Keratinocyte (primary cell): ENCODE measurements at regions not wholly inside any gene's neighbourhood (a gene's known extent, or its start where the extent isn't known, plus 50 kb on each side); places are given as distances from the start of the nearest gene placed in this dataset.
"Not testable (repeated sequence)": the region's sequence is repeated elsewhere in the genome, so short reads cannot be mapped to it uniquely, and the experiment has no call there.

Experiments
- DNase-seq: peaks from one replicate; pipeline ENCODE4 v3.0.0-alpha.2; 2011; ENCODE audit warnings: low read depth, missing footprints, low spot score
- FAIRE-seq: peaks from 2 replicates; lab custom pipeline; 2011; peaks lifted over from hg19 to GRCh38; lab: Jason Lieb, UNC
- H2AFZ ChIP-seq: 2 replicates; pipeline ENCODE4 v1.6.0; 2012; ENCODE audit warnings: low read length, control low read depth, inconsistent platforms; ENCODE audit not compliant: control insufficient read depth
- H3K27ac ChIP-seq: 2 replicates; pipeline ENCODE4 v1.5.1; 2011; ENCODE audit warnings: low read length; ENCODE audit not compliant: control insufficient read depth, insufficient read depth
- H3K27me3 ChIP-seq: 3 replicates; pipeline ENCODE4 v1.6.0; 2011; ENCODE audit warnings: low read length; ENCODE audit not compliant: control insufficient read depth, insufficient read depth; ENCODE audit errors: extremely low read depth
- H3K36me3 ChIP-seq, 2 experiments: 2 replicates in 1 of 2; 3 replicates in 1 of 2; pipeline ENCODE4 v1.5.1; 2011; ENCODE audit warnings: low read length in 2 of 2, mild to moderate bottlenecking in 1 of 2; ENCODE audit not compliant: control insufficient read depth in 2 of 2, insufficient read depth in 2 of 2; ENCODE audit errors: extremely low read depth in 1 of 2
- H3K4me1 ChIP-seq: 3 replicates; pipeline ENCODE4 v1.5.1; 2011; ENCODE audit warnings: low read length; ENCODE audit not compliant: control insufficient read depth, insufficient read depth; ENCODE audit errors: extremely low read depth
- H3K4me2 ChIP-seq: 3 replicates; pipeline ENCODE4 v1.6.0; 2011; ENCODE audit warnings: low read depth, low read length; ENCODE audit not compliant: control insufficient read depth, insufficient read depth; ENCODE audit errors: extremely low read depth
- H3K4me3 ChIP-seq, 3 experiments: fragments of 200-600 bp in 1 of 3; sonication (generic) in 1 of 3; 2 replicates in 2 of 3; 3 replicates in 1 of 3; pipeline ENCODE4 v1.5.1; 2011 to 2016; ENCODE audit warnings: low read length in 3 of 3, mild to moderate bottlenecking in 3 of 3, control low read depth in 2 of 3, inconsistent platforms in 1 of 3, low read depth in 1 of 3, mixed read lengths in 1 of 3, mixed run types in 1 of 3, moderate library complexity in 1 of 3; ENCODE audit not compliant: control insufficient read depth in 2 of 3, insufficient read depth in 2 of 3; ENCODE audit errors: extremely low read depth in 1 of 3
- H3K79me2 ChIP-seq: 2 replicates; pipeline ENCODE4 v1.6.0; 2012; ENCODE audit warnings: low read length; ENCODE audit not compliant: control insufficient read depth, insufficient read depth
- H3K9ac ChIP-seq: 3 replicates; pipeline ENCODE4 v1.6.0; 2011; ENCODE audit warnings: low read length; ENCODE audit not compliant: control insufficient read depth, insufficient read depth; ENCODE audit errors: extremely low read depth
- H3K9me1 ChIP-seq: 3 replicates; pipeline ENCODE4 v1.6.0; 2011; ENCODE audit warnings: low read length; ENCODE audit not compliant: control insufficient read depth, insufficient read depth; ENCODE audit errors: extremely low read depth
- H3K9me3 ChIP-seq: 2 replicates; pipeline ENCODE4 v1.5.1; 2012; ENCODE audit warnings: low read depth, low read length; ENCODE audit not compliant: control insufficient read depth
- H4K20me1 ChIP-seq: 3 replicates; pipeline ENCODE4 v1.6.0; 2011; ENCODE audit warnings: low read length; ENCODE audit not compliant: control insufficient read depth, insufficient read depth; ENCODE audit errors: extremely low read depth
- EZH2 ChIP-seq: IDR thresholded peaks from one replicate; pipeline ENCODE4 v1.6.1; 2012; ENCODE audit warnings: inconsistent platforms, mild to moderate bottlenecking, low read length, moderate library complexity
- dilution Hi-C: fragments of 300-500 bp; cut with MboI; formaldehyde crosslinking; loops from one replicate; pipeline ENCODE4 v1.7.0; 2020; ENCODE audit warnings: low sequenced_read_pairs; ENCODE audit not compliant: extremely low pct_ligation_motif_present
- TF ChIP-seq, protein P1 (sequence below), 3 experiments: IDR thresholded peaks in 1 of 3; conservative IDR thresholded peaks in 1 of 3; optimal IDR thresholded peaks in 1 of 3; 2 replicates in 2 of 3; 3 replicates in 1 of 3; pipeline versions ENCODE3 to v1.5.1; 2011; ENCODE audit warnings: low read length in 3 of 3, mild to moderate bottlenecking in 3 of 3, moderate library complexity in 2 of 3, control low read depth in 1 of 3, inconsistent platforms in 1 of 3; ENCODE audit not compliant: insufficient read depth in 2 of 3; ENCODE audit errors: extremely low read depth in 1 of 3

DNA sequence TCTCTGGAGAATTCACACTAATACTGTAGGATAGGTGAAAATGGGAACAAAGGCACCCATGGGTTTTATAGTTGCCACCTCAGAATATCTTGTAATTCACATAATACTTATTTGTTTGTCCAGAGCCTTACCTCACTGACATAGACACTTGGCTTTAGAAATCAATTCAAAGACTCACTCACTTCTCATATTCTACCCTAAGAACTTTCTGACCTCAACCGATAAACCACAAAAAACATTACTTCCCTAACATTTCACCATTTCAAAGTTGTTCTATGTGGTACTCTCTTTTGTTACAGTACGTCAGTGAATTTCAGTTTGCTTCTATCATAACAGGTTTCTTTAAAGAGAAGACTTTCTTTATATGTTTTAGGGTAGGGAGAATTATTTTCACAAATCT is 359.3 kb downstream of the IGSF11 start:
- Histone ChIP-seq H3K4me1 (no peaks in the 10 kb centered on the region), H3K4me3 (no peak overlapping the region), H3K9me1 (no peaks in the 10 kb centered on the region), H2AFZ (no peak overlapping the region), H3K9me3 (no peaks in the 10 kb centered on the region), H3K79me2 (no peaks in the 10 kb centered on the region), H3K36me3 (no peaks in the 10 kb centered on the region), H3K9ac (no peak overlapping the region), H3K27ac (no peak overlapping the region), H4K20me1 (no peaks in the 10 kb centered on the region), H3K27me3 (no peaks in the 10 kb centered on the region), H3K4me2 (no peak overlapping the region)
- DNase-seq (no peak), FAIRE-seq (no peak)
- TF ChIP-seq, protein P1, sequence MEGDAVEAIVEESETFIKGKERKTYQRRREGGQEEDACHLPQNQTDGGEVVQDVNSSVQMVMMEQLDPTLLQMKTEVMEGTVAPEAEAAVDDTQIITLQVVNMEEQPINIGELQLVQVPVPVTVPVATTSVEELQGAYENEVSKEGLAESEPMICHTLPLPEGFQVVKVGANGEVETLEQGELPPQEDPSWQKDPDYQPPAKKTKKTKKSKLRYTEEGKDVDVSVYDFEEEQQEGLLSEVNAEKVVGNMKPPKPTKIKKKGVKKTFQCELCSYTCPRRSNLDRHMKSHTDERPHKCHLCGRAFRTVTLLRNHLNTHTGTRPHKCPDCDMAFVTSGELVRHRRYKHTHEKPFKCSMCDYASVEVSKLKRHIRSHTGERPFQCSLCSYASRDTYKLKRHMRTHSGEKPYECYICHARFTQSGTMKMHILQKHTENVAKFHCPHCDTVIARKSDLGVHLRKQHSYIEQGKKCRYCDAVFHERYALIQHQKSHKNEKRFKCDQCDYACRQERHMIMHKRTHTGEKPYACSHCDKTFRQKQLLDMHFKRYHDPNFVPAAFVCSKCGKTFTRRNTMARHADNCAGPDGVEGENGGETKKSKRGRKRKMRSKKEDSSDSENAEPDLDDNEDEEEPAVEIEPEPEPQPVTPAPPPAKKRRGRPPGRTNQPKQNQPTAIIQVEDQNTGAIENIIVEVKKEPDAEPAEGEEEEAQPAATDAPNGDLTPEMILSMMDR (optimal IDR thresholded peaks at IDR 0.05 in 1 of 3, IDR thresholded peaks at IDR 0.05 in 1 of 3, conservative IDR thresholded peaks at IDR 0.05 in 1 of 3; ENCODE audit: extremely low read depth in 1 of 3, insufficient read depth in 2 of 3, low read length in 3 of 3), result no peak
- TF ChIP-seq EZH2, result no peak
- dilution Hi-C loops, result no loop called here

DNA sequence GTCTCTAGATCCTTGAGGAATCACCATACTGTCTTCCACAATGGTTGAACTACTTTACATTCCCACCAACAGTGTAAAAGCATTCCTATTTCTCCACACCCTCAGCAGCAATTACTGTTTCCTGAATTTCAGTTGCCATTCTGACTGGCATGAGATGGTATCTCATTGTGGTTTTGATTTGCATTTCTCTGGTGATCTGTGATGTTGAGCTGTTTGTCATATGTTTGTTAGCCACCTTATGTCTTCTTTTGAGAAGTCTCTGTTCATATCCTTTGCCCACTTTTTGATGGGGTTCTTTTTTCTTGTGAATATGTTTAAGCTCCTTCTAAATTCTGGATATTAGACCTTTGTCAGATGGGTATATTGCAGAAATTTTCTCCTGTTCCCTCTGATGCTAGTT is 356.0 kb downstream of the IGSF11 start:
- H3K4me3 ChIP-seq, H3K9me1 ChIP-seq, dilution Hi-C loops, DNase-seq, H3K9ac ChIP-seq, H3K36me3 ChIP-seq, H3K27me3 ChIP-seq, H3K27ac ChIP-seq, H3K9me3 ChIP-seq, H3K79me2 ChIP-seq, H3K4me2 ChIP-seq, H2AFZ ChIP-seq, FAIRE-seq, H3K4me1 ChIP-seq, H4K20me1 ChIP-seq: not testable (repeated sequence)

DNA sequence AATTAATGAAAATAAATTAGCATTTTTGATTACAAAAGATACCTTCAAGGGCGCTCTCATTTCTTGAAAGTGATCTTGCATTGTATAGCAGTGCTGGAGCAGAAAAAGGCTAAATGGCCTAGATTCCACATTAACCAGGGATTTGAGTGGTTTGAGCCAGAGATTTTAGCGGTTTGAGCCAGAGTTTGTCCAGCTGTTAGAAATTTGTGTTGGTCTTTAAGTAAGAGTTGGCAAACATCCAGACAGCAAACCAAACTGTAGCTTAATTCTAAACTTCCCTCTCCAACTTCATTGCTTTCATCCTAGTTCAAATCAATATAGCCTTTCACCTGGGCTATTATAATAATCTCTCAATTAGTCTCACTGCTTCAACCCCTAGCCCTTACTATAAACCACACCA is 351.7 kb downstream of the IGSF11 start:
- no peaks in the 10 kb centered on the region for H3K4me1 ChIP-seq
- no peak overlapping the region for H3K9ac ChIP-seq
- no peak overlapping the region for H2AFZ ChIP-seq
- no peaks in the 10 kb centered on the region for H3K9me1 ChIP-seq
- H3K4me3 ChIP-seq, result no peak overlapping the region
- H3K9me3 ChIP-seq, result no peaks in the 10 kb centered on the region
- FAIRE-seq, result no peak
- H3K27me3 ChIP-seq, result no peaks in the 10 kb centered on the region
- DNase-seq, result no peak
- H3K79me2 ChIP-seq, result no peaks in the 10 kb centered on the region
- H4K20me1 ChIP-seq, result no peaks in the 10 kb centered on the region
- TF ChIP-seq EZH2, result no peak
- TF ChIP-seq, protein P1 (optimal IDR thresholded peaks at IDR 0.05 in 1 of 3, IDR thresholded peaks at IDR 0.05 in 1 of 3, conservative IDR thresholded peaks at IDR 0.05 in 1 of 3; ENCODE audit: extremely low read depth in 1 of 3, insufficient read depth in 2 of 3, low read length in 3 of 3), result no peak
- no peak overlapping the region for H3K4me2 ChIP-seq
- no peaks in the 10 kb centered on the region for H3K36me3 ChIP-seq
- no peak overlapping the region for H3K27ac ChIP-seq
- dilution Hi-C loops, result no loop called here
